GM18861 (cell line): ENCODE measurements at regions not wholly inside any gene's neighbourhood (a gene's known extent, or its start where the extent isn't known, plus 50 kb on each side); places are given as distances from the start of the nearest gene placed in this dataset.
"Not testable (repeated sequence)": the region's sequence is repeated elsewhere in the genome, so short reads cannot be mapped to it uniquely, and the experiment has no call there.

Experiments used
- ATAC-seq: cut with Tn5 transposase; IDR thresholded peaks from one replicate; pipeline ENCODE4 v1.9.1; 2021; ENCODE audit not compliant: unreplicated experiment

DNA sequence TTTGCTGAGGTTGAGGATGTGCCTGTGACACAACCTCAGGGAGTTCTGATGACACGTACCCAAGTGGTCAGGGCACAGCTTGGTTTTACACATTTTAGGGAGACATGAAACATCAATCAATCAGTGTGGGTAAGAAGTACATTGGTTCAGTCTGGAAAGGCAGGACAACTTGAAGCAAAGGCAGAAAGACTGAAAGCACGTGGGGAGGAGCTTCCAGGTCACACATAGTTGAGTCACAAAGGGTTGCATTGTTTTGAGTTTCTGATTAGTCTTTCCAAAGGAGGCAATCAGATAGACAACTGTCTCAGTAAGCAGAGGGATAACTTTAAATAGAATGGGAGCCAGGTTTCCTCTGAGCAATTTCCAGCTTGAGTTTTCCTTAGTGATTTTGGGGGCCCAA lies 1910.0 kb upstream of the AGA start:
- ATAC-seq, result no peak

DNA sequence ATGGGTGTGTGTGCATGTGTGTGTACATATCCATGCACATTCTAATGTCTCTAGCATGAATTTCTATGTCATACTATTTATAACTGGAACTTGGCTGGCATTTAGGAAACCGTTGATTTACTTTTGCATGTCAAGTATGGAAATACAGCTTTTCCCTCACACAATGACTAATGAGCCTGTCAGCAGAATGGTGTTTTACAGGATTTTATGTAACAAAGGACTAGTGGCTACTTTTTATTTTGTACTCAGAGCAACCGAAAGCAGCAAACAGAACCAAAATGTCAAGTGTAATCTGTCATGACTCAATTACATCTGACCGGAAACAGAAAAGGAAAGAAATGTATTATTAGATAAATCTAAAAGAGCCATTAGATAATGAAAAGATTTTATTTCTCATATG lies 1911.5 kb upstream of the AGA start:
- ATAC-seq, result no peak

DNA sequence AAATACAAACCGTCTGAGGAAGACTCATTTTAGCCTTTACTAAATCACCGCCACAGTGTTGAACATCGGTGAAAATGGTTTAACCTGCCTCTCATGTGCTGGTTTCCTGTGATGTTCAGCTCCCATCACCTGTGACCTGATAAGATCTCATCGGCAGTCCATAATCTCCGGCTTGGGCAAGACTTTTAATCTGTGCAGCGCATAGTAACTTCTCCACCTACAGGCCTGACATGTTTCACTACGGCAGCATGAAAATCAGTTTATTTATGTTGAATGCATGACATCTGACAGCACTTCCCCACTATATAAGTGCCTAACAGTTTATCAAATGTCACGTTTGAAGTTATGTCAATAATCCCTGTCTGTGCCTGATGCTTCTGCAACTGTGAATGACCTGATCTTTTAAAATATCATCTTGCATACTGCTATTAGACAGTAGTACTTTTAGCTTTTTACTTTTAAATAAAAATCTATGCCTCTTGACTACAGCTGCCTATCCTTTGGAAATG lies 1919.8 kb upstream of the AGA start:
- no peak for ATAC-seq

DNA sequence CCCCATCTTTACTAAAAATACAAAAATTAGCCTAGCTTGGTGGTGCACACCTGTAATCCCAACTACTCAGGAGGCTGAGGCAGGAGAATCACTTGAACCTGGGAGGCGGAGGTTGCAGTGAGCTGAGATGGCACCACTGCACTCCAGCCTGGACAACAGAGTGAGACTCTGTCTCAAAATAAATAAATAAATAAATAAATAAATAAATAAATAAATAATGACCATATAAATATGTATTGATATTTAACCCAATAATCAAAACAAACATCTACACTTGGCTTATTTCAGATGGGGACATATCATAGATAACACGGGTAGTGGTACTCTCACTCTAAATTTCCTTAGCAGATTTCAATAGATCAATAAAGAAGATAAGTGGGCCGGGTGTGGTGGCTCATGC lies 1923.7 kb upstream of the AGA start:
- ATAC-seq, result not testable (repeated sequence)

DNA sequence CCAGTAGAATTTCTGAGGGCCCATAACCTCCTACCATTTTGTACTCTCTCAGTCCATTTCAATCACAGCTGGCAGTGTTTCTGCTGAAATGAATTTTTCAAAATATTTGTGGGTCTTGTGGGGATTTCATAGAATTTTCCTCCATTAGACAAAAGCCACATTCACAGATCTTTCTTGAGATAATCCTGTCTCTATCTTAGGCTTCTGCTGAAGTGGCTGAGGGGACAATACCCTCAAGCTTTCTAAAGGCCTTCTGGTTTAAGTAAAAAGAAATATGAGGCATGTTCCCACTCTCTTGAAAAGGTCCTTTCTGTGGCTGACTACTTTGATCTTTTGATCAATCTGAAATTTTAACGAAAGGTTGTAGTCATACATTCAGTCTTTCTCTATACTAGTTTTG lies 1930.0 kb upstream of the AGA start:
- no peak for ATAC-seq

DNA sequence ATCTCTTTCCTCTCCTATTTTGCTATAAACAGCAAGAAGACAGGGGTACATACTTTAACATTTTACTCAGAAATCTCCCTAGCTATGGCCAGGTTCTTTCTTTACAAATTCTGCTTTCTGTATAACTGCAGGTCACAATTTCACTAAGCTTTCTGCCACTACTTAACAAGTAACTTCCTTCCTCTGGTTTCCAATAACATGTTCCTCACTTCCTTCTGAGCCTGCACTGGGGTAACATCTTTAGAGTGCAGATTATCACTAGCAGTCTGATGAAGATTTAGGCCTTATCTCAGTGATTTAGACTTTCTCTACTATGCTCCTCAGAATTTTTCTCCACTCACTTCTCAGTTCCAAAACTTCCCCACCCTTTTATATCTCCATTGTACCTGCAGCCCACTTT lies 1930.5 kb upstream of the AGA start:
- no peak for ATAC-seq

DNA sequence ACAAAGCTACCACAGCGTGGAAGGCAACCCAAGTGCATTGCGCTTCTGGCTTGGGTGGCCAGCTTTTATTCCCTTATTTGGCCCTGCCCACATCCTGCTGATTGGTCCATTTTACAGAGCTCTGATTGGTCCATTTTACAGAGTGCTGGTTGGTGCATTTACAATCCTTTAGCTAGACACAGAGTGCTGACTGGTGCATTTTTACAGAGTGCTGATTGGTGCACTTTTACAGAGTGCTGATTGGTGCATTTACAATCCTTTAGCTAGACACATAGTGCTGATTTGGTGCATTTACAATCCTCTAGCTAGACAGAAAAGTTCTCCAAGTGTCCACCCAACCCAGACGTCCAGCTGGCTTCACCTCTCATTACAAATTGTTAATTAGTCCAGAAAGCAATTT lies 1936.6 kb upstream of the AGA start:
- not testable (repeated sequence) for ATAC-seq

DNA sequence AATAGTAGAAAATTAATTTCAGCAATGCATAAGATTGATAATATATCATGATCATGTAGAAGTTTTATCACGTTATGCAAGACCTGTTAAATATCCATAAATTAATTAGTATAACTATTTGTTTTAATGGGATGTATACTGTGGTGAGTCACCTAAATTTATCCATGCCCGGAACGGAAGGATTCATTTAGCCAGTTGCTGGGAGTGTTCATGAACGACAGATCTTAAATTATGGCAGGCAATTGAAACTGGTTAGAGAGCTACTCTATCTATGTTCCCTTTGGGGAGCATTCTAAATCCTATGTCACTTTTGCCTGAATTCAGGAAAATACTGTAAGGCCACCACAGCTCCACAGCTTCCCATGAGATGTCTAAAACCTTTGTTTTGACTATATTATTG lies 1950.5 kb upstream of the AGA start:
- no peak for ATAC-seq

DNA sequence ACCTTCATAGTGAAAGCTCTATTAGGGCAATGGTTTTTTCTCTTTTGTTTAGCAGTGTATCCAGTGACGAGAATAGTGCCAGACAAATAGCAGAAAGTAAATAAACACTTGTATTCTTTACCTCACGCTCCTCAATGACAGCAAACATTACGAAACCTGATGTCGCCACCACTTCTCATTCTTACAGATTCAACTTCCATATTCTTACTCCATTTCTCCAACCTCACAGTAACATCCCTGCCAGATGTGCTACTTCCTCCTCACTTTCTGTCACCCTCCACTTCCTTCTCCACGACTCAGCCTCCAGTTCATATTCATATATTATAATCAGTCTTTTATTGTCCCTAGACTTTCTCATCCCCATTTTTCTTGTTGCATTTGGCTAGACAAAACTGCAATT lies 1956.2 kb upstream of the AGA start:
- no peak for ATAC-seq

DNA sequence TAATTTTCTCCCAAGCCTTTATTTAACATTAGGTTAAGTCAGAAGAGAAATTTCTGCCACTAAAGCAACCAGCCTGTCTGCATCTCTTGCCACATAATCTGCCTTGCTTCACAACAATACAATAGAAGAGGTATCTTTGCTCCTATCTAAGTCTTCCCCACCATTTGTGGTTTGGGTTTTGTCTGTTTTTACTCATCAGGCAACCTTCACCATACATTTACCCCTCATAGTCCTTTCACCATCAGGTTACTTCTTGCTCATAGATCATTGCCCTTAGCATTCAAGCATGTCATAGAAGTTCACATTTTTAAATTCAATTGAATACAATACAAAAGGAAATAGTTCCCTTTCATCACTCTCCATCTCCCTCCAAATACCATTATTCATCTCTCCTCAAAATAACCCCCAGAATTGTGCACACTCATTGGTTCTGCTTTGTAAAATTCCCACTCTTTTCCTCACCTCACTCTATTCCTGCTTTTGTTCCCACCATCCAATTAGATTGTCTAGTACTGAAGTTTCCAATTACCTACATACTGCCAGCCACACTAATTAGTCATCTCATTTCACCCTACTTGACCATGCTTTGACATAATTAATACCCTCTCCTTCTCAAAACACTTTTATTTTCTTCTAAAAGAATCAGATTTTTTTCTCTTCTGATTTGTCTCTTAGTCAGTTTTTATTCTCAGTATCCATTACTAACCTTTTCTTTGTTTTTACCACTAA lies 1957.0 kb upstream of the AGA start:
- ATAC-seq, result no peak

DNA sequence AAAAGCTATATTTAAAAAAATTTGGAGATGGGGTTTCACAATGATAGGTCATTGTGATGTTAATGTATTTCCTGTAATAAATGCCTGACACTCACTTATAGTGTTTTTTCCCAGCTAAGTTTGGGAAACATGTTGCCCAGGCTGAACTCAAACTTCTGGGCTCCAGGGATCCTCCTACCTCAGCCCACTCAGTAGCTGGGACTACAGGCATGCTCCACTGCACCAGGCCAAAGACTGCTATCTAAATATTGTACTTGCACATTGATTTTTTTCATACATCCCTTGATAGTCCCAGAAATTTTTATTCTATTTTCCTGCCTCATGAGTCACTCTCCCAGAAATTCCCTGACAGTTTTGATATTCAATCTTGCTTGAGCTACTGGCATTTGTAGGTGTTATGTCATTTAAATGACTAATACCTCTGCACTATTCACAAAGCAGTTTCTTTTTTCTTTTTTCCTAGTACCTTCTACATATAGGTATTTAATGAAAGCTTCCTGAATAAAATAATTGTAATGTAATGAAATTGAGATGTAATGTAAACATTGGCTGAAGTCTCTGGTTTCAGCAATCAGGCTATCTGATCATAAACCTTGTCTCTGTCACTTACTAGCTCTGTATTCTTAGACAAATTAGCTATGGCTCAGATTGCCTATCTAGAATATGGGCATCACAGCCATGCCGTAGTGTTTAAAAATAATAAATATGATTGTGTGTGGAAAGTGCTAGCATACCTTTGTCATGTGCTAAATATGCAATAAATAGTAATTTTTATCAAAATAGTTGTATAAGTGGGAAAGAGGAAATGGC lies 1973.0 kb upstream of the AGA start:
- no peak for ATAC-seq

DNA sequence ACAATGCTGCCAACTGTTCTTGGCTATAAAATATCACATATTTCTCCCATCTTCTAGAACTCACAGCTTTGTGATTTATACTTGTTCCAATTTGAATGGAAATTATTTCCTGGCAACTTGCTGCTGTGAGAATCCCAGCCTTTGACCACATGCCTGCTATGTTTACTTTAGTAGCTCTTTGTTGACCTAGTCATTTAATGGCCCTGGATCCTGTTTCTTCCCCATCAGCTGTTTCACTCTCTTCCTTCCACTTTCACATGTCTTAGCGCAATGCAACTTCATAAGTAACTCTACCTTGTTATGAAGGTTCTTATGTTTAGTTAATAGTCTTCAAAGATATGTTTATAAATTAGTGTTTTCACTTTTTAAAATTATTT lies 1973.6 kb upstream of the AGA start:
- no peak for ATAC-seq

DNA sequence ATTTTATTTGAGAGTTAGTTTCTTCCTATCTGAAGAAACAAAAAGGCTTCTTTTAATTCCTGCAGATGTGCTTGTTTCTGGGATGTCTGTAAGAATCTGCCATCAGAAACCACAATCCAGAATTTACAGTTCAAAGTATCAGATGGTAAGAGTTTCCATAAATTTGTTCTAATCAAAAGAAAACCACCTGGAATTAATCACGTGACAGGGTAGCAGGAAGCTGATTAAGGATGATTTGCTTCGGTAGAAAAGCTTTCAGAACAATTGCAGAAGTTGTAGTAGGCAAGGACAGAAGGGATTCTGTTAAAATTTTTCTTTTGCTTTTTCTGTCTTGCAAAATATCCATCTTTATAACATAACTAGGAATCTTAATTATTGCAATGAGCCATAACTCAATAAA lies 1975.1 kb upstream of the AGA start:
- no peak for ATAC-seq

DNA sequence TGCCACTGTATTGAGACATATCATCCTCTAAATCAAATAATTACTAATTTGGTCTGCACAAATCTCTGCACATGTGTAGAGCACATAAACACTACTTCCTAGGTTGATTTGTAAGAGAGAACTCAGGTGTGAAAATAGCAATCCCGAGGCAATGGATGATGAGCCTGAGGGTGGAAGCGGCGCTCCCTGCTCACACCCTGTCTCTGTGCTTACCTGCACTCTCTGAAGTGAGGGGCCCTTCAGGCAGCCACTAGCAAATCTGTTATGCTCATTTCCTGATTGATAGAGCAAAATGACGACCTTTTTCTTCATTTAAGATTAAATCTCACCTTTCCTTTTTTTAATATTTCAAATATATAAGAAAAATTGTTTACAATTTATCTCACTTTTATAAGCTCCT lies 1995.7 kb upstream of the AGA start:
- ATAC-seq, result no peak

DNA sequence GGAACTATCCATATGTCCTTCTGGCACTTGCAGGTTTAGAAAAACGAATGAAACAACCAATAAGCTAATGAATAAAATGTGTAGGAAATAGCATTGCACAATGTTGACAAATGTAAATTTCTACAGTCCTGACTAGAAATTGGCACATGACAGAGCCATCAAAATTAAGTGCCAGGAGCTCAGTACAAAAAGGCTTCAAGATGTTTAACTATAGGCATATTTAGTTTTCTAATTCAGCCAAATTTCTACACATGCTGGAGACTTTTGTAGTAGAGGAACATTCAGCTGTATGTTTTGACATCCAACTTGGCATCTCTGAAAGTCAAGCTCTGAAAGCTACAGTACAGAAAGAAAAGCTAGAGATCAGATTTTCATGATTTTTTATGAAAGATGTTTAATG lies 1999.4 kb upstream of the AGA start:
- ATAC-seq, result no peak

DNA sequence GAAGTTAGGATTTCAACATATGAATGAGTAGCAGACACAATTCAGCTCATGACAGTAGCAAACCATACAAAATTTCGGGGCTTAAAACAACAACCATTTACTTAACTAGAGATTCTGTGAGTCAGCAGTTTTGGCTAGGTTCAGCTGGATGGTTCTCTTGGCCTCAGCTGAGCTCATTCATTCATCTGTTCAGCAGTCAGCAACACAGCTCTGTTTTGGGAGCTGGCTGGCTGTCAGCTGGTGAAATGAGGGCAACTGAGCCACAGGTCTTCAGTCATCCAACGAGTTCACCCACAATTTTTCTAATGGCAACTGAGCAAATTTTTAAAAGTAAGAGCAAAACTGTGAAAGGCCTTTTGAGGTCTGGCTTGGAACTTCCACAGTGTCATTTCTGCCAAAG lies 2005.1 kb upstream of the AGA start:
- ATAC-seq, result no peak

DNA sequence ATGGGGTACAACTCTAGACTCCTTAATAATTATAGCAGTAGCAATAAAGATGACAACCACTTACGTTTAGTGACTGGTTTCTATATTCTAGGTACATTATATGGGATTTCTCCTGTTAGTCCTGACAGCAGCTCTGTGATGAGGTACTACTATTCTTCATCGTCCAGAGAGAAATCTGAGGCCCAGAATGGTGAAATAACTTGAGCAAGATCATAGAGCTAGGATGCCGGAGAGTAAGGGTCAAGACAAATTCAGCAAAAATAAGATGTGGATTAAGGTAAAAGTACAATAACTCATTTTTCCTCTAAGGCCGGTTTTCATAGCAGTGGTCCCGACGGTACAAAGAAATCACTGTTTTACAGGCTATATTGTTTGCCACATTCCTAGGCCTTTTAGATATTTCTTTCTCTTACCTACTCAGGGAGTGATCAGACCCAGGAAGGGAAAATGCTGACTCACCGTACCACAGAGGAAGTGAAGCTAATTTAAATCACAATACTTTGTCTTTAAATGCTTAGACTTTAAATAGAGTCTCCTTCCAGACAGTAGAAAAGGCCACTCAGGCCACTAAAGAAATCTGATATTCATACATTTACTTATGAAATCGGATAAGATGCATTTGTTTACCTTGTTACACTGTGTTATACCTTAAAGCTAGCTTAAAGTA lies 2023.0 kb upstream of the AGA start:
- no peak for ATAC-seq

DNA sequence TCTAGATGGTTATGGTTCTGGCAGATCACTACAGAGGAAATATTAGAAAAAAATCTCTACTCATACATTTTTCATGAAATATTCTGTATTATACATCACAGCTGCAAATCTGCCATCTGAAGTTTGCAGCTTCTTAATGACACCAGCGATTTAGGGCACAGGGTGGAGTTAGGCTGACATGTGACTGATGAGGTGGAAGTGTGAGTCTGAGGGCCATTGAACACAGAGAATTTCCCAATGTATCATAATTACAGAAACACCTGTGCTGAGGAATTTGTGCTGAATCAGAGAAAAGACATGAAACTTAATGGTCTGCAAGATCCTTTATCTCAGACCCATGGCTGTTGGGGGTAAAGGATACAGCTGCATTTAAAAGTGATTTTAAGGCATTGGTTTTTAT lies 2025.6 kb upstream of the AGA start:
- ATAC-seq, result no peak

DNA sequence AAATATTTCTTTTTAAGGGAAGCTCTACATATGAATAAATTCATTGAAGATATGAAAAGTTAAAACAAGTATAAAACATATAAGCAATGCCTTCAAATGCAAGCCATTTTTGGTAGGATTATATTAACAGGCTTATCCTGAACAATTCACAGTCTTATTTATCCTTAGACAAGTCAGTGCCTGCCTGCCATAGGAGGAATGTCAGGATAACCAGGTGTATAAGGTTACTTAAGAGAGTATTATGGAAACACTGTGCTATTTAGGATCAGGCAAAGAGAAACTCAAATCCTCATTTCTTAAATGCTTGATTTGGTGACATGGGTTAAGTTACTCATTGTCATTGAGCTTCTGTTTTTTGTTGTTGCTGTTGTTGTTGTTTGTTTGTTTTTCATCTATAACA lies 2029.9 kb upstream of the AGA start:
- no peak for ATAC-seq

DNA sequence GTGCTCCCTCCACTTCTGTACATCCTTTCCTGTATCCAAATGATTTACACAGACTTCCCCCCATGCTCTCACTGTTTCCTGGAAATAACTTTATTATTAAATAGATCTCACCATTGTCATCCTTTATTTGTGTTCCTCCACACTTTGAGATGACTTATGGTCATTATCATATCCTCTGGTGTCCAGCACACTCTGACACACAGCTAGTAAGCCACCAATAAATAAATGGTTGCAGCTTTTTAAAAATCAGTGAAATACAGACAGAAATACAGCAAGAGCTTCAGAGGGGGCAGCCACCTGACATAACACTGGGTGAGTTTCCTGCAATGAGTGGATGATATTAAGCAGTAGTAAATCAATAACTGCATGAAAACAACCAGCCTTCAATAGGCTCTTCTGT lies 2036.4 kb upstream of the AGA start:
- ATAC-seq, result no peak

DNA sequence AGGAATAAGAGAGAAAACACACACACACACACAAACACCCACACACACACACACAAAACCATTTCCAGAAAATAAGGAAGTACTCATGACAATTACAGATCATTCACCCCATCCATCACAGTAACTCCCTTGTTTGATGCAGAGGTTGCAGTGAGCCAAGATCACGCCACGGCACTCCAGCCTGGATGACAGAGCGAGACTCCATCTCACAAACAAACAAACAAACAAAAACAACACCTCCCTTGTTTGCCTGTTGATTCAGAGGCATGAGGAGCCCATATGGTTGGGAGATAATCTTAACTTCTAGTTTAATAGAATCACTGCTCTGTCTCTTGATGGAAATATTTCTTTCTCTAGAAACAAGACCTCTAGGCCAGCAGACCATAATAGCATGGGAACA lies 2043.5 kb upstream of the AGA start:
- no peak for ATAC-seq
